GM23338 (cell line): ENCODE measurements at regions not wholly inside any gene's neighbourhood (a gene's known extent, or its start where the extent isn't known, plus 50 kb on each side); places are given as distances from the start of the nearest gene placed in this dataset.

ENCODE experiments used
- ATAC-seq: fragments of 200-7000 bp; cut with Tn5 transposase; 3 replicates; pipeline ENCODE4 v1.9.1; 2020
- DNase-seq: peaks from one replicate; pipeline ENCODE4 v3.0.0-alpha.2; 2015; ENCODE audit warnings: low spot score
- H2AFZ ChIP-seq: fragments of 200-600 bp; sonication (generic); 2 replicates; pipeline ENCODE4 v1.8.0; 2016; ENCODE audit warnings: antibody characterized with exemption, mild to moderate bottlenecking, moderate library complexity
- H3F3A ChIP-seq: fragments of 200-600 bp; sonication (generic); replicated peaks from 2 replicates; pipeline ENCODE4 v1.8.0; 2017; ENCODE audit warnings: antibody characterized with exemption, mixed run types, low read depth
- H3K27ac ChIP-seq: fragments of 200-600 bp; sonication (generic); 2 replicates; pipeline ENCODE4 v1.6.1; 2016; ENCODE audit warnings: low read depth
- H3K27me3 ChIP-seq: fragments of 200-600 bp; sonication (generic); 2 replicates; pipeline ENCODE4 v1.8.0; 2016; ENCODE audit warnings: mild to moderate bottlenecking, mixed run types, moderate library complexity; ENCODE audit not compliant: insufficient read depth
- H3K36me3 ChIP-seq: fragments of 200-600 bp; sonication (generic); 2 replicates; pipeline ENCODE4 v1.8.0; 2016; ENCODE audit warnings: mild to moderate bottlenecking; ENCODE audit not compliant: insufficient read depth
- H3K4me1 ChIP-seq: fragments of 200-600 bp; sonication (generic); 2 replicates; pipeline ENCODE4 v1.8.0; 2016; ENCODE audit warnings: mild to moderate bottlenecking, moderate library complexity; ENCODE audit not compliant: insufficient read depth
- H3K4me2 ChIP-seq: fragments of 200-600 bp; sonication (generic); 2 replicates; pipeline ENCODE4 v1.7.1; 2017; ENCODE audit warnings: mixed run types
- H3K4me3 ChIP-seq: fragments of 200-600 bp; sonication (generic); 2 replicates; pipeline ENCODE4 v1.6.1; 2016; ENCODE audit warnings: mixed run types
- H3K79me2 ChIP-seq: fragments of 200-600 bp; sonication (generic); replicated peaks from 2 replicates; pipeline ENCODE4 v1.8.0; 2017; ENCODE audit warnings: mild to moderate bottlenecking; ENCODE audit not compliant: insufficient read depth
- H3K9me2 ChIP-seq: fragments of 200-600 bp; sonication (generic); 2 replicates; pipeline ENCODE4 v1.8.0; 2017; ENCODE audit not compliant: insufficient read depth
- H4K20me1 ChIP-seq: fragments of 200-600 bp; sonication (generic); replicated peaks from 2 replicates; pipeline ENCODE4 v1.8.0; 2017; ENCODE audit warnings: mild to moderate bottlenecking; ENCODE audit not compliant: insufficient read depth
- H3K27ac Mint-ChIP-seq: 2 replicates; pipeline ENCODE4 v1.8.0; 2020; ENCODE audit warnings: inconsistent platforms, mild to moderate bottlenecking, moderate library complexity, mixed read lengths
- H3K27me3 Mint-ChIP-seq: 3 replicates; pipeline ENCODE4 v1.8.0; 2022; ENCODE audit warnings: low read depth, mild to moderate bottlenecking, moderate library complexity, mixed read lengths, inconsistent platforms; ENCODE audit not compliant: insufficient read depth, poor library complexity
- H3K36me3 Mint-ChIP-seq: 3 replicates; pipeline ENCODE4 v1.8.0; 2021; ENCODE audit warnings: low read depth, mild to moderate bottlenecking, inconsistent platforms, moderate library complexity, mixed read lengths
- H3K4me1 Mint-ChIP-seq: 3 replicates; pipeline ENCODE4 v1.8.0; 2020; ENCODE audit warnings: mild to moderate bottlenecking, inconsistent platforms, mixed read lengths
- H3K4me3 Mint-ChIP-seq: 3 replicates; pipeline ENCODE4 v1.8.0; 2021; ENCODE audit warnings: moderate library complexity, mild to moderate bottlenecking, inconsistent platforms, mixed read lengths
- H3K9me3 Mint-ChIP-seq: 3 replicates; pipeline ENCODE4 v1.8.0; 2020; ENCODE audit warnings: moderate library complexity, mild to moderate bottlenecking, inconsistent platforms, mixed read lengths
- CREB1 ChIP-seq: fragments of 250-450 bp; sonication (Bioruptor Pico); IDR thresholded peaks from 2 replicates; pipeline ENCODE4 v1.5.0; 2020; ENCODE audit warnings: low read depth, mild to moderate bottlenecking, moderate library complexity
- EZH2 ChIP-seq: fragments of 200-600 bp; sonication (generic); IDR thresholded peaks from one replicate; pipeline ENCODE4 v1.8.0; 2017; ENCODE audit warnings: antibody characterized with exemption, mild to moderate bottlenecking, low read depth; ENCODE audit not compliant: unreplicated experiment
- EZH2phosphoT487 ChIP-seq: fragments of 200-600 bp; sonication (generic); IDR thresholded peaks from one replicate; pipeline ENCODE4 v1.8.1; 2018; ENCODE audit warnings: antibody characterized with exemption; ENCODE audit not compliant: unreplicated experiment
- JUNB ChIP-seq: IDR thresholded peaks from one replicate; pipeline ENCODE4 v1.6.1; 2016; ENCODE audit warnings: antibody characterized with exemption; ENCODE audit not compliant: unreplicated experiment
- NANOG ChIP-seq: IDR thresholded peaks from 2 replicates; pipeline ENCODE4 v1.6.1; 2016; ENCODE audit warnings: antibody characterized with exemption, borderline replicate concordance
- POLR2AphosphoS5 ChIP-seq: IDR thresholded peaks from 2 replicates; pipeline ENCODE4 v1.6.1; 2016; ENCODE audit warnings: antibody characterized with exemption, low read depth
- STAT1 ChIP-seq: IDR thresholded peaks from one replicate; pipeline ENCODE4 v1.6.1; 2016; ENCODE audit warnings: antibody characterized with exemption; ENCODE audit not compliant: unreplicated experiment
- ZNF114 ChIP-seq: fragments of 250-450 bp; sonication (Bioruptor Pico); IDR thresholded peaks from 2 replicates; pipeline ENCODE4 v1.5.0; 2020; ENCODE audit warnings: mild to moderate bottlenecking, moderate library complexity
- ZNF331 ChIP-seq: fragments of 250-450 bp; sonication (Bioruptor Pico); IDR thresholded peaks from 2 replicates; pipeline ENCODE4 v1.5.0; 2020; ENCODE audit warnings: low read depth, mild to moderate bottlenecking, moderate library complexity
- TF ChIP-seq, protein P1 (sequence below): IDR thresholded peaks from 2 replicates; pipeline ENCODE4 v1.6.1; 2016; ENCODE audit warnings: antibody characterized with exemption
- TF ChIP-seq, protein P2 (sequence below), 2 experiments: fragments of 200-600 bp in 1 of 2; sonication (generic) in 1 of 2; conservative IDR thresholded peaks; 2 replicates each; pipeline versions ENCODE4 v1.5.1 to v1.6.1; 2016 to 2017; ENCODE audit warnings: antibody characterized with exemption in 2 of 2, low read depth in 2 of 2, mild to moderate bottlenecking in 2 of 2, moderate library complexity in 1 of 2
- TF ChIP-seq, protein P3 (sequence below): IDR thresholded peaks from one replicate; pipeline ENCODE4 v1.6.1; 2018; ENCODE audit warnings: antibody characterized with exemption; ENCODE audit not compliant: unreplicated experiment
- TF ChIP-seq, protein P4 (sequence below): fragments of 250-450 bp; sonication (Bioruptor Pico); IDR thresholded peaks from 2 replicates; pipeline ENCODE4 v1.5.0; 2020; ENCODE audit warnings: mild to moderate bottlenecking, moderate library complexity

DNA sequence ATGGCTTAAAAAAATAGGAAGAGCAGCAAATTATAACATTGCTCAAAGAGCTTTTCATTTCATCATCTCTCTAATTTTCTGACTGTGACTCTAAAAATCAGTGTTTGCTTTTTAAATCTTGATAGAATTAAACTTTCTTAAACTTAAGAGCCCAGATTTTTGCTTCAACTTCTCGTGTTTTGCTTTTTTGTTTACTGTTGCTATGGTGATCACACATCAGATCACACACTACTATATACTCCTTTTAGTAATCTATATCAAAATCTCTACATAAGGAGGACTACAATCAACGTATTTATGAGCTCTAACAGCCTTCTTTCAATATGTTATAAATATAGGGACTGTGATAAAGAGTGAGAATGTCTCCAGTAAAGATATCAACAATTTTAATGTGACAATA, 537.3 kb downstream of the KCNT2 start:
- Histone ChIP-seq H4K20me1 (no peaks in the 10 kb centered on the region), H3K4me1 (no peaks in the 10 kb centered on the region), H3K36me3 (no peaks in the 10 kb centered on the region), H3F3A (no peaks in the 10 kb centered on the region), H3K27ac (no peak overlapping the region), H3K9me2 (no peaks in the 10 kb centered on the region; the same call in 1 of the 2 replicates), H3K27me3 (no peaks in the 10 kb centered on the region), H2AFZ (no peak overlapping the region), H3K79me2 (no peaks in the 10 kb centered on the region), H3K4me2 (no peak overlapping the region), H3K4me3 (no peak overlapping the region)
- 0 out of 2 replicates have a peak overlapping the region, but pooled peaks have one; percentile 60 for H3K27ac Mint-ChIP-seq
- DNase-seq (peak; percentile 7), ATAC-seq (no peak)
- H3K27me3 Mint-ChIP-seq, result no peaks in the 10 kb centered on the region
- H3K4me1 Mint-ChIP-seq, result peaks cover 3% of the 10 kb centered on the region; the same call in 2 of the 3 replicates
- no peak overlapping the region for H3K4me3 Mint-ChIP-seq
- no peak for TF ChIP-seq ZNF114 (CRISPR knock-in tag)
- no peak for TF ChIP-seq EZH2phosphoT487
- TF ChIP-seq EZH2, result no peak
- TF ChIP-seq, protein P1, sequence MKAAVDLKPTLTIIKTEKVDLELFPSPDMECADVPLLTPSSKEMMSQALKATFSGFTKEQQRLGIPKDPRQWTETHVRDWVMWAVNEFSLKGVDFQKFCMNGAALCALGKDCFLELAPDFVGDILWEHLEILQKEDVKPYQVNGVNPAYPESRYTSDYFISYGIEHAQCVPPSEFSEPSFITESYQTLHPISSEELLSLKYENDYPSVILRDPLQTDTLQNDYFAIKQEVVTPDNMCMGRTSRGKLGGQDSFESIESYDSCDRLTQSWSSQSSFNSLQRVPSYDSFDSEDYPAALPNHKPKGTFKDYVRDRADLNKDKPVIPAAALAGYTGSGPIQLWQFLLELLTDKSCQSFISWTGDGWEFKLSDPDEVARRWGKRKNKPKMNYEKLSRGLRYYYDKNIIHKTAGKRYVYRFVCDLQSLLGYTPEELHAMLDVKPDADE, result no peak
- TF ChIP-seq NANOG, result no peak
- TF ChIP-seq ZNF331 (CRISPR knock-in tag), result no peak
- no peak for TF ChIP-seq STAT1
- TF ChIP-seq, protein P2, sequence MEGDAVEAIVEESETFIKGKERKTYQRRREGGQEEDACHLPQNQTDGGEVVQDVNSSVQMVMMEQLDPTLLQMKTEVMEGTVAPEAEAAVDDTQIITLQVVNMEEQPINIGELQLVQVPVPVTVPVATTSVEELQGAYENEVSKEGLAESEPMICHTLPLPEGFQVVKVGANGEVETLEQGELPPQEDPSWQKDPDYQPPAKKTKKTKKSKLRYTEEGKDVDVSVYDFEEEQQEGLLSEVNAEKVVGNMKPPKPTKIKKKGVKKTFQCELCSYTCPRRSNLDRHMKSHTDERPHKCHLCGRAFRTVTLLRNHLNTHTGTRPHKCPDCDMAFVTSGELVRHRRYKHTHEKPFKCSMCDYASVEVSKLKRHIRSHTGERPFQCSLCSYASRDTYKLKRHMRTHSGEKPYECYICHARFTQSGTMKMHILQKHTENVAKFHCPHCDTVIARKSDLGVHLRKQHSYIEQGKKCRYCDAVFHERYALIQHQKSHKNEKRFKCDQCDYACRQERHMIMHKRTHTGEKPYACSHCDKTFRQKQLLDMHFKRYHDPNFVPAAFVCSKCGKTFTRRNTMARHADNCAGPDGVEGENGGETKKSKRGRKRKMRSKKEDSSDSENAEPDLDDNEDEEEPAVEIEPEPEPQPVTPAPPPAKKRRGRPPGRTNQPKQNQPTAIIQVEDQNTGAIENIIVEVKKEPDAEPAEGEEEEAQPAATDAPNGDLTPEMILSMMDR (conservative IDR thresholded peaks at IDR 0.05; ENCODE audit: low read depth in 2 of 2), result no peak
- TF ChIP-seq, protein P3, sequence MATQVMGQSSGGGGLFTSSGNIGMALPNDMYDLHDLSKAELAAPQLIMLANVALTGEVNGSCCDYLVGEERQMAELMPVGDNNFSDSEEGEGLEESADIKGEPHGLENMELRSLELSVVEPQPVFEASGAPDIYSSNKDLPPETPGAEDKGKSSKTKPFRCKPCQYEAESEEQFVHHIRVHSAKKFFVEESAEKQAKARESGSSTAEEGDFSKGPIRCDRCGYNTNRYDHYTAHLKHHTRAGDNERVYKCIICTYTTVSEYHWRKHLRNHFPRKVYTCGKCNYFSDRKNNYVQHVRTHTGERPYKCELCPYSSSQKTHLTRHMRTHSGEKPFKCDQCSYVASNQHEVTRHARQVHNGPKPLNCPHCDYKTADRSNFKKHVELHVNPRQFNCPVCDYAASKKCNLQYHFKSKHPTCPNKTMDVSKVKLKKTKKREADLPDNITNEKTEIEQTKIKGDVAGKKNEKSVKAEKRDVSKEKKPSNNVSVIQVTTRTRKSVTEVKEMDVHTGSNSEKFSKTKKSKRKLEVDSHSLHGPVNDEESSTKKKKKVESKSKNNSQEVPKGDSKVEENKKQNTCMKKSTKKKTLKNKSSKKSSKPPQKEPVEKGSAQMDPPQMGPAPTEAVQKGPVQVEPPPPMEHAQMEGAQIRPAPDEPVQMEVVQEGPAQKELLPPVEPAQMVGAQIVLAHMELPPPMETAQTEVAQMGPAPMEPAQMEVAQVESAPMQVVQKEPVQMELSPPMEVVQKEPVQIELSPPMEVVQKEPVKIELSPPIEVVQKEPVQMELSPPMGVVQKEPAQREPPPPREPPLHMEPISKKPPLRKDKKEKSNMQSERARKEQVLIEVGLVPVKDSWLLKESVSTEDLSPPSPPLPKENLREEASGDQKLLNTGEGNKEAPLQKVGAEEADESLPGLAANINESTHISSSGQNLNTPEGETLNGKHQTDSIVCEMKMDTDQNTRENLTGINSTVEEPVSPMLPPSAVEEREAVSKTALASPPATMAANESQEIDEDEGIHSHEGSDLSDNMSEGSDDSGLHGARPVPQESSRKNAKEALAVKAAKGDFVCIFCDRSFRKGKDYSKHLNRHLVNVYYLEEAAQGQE, result no peak
- TF ChIP-seq POLR2AphosphoS5, result no peak
- TF ChIP-seq JUNB, result no peak
- TF ChIP-seq, protein P4, sequence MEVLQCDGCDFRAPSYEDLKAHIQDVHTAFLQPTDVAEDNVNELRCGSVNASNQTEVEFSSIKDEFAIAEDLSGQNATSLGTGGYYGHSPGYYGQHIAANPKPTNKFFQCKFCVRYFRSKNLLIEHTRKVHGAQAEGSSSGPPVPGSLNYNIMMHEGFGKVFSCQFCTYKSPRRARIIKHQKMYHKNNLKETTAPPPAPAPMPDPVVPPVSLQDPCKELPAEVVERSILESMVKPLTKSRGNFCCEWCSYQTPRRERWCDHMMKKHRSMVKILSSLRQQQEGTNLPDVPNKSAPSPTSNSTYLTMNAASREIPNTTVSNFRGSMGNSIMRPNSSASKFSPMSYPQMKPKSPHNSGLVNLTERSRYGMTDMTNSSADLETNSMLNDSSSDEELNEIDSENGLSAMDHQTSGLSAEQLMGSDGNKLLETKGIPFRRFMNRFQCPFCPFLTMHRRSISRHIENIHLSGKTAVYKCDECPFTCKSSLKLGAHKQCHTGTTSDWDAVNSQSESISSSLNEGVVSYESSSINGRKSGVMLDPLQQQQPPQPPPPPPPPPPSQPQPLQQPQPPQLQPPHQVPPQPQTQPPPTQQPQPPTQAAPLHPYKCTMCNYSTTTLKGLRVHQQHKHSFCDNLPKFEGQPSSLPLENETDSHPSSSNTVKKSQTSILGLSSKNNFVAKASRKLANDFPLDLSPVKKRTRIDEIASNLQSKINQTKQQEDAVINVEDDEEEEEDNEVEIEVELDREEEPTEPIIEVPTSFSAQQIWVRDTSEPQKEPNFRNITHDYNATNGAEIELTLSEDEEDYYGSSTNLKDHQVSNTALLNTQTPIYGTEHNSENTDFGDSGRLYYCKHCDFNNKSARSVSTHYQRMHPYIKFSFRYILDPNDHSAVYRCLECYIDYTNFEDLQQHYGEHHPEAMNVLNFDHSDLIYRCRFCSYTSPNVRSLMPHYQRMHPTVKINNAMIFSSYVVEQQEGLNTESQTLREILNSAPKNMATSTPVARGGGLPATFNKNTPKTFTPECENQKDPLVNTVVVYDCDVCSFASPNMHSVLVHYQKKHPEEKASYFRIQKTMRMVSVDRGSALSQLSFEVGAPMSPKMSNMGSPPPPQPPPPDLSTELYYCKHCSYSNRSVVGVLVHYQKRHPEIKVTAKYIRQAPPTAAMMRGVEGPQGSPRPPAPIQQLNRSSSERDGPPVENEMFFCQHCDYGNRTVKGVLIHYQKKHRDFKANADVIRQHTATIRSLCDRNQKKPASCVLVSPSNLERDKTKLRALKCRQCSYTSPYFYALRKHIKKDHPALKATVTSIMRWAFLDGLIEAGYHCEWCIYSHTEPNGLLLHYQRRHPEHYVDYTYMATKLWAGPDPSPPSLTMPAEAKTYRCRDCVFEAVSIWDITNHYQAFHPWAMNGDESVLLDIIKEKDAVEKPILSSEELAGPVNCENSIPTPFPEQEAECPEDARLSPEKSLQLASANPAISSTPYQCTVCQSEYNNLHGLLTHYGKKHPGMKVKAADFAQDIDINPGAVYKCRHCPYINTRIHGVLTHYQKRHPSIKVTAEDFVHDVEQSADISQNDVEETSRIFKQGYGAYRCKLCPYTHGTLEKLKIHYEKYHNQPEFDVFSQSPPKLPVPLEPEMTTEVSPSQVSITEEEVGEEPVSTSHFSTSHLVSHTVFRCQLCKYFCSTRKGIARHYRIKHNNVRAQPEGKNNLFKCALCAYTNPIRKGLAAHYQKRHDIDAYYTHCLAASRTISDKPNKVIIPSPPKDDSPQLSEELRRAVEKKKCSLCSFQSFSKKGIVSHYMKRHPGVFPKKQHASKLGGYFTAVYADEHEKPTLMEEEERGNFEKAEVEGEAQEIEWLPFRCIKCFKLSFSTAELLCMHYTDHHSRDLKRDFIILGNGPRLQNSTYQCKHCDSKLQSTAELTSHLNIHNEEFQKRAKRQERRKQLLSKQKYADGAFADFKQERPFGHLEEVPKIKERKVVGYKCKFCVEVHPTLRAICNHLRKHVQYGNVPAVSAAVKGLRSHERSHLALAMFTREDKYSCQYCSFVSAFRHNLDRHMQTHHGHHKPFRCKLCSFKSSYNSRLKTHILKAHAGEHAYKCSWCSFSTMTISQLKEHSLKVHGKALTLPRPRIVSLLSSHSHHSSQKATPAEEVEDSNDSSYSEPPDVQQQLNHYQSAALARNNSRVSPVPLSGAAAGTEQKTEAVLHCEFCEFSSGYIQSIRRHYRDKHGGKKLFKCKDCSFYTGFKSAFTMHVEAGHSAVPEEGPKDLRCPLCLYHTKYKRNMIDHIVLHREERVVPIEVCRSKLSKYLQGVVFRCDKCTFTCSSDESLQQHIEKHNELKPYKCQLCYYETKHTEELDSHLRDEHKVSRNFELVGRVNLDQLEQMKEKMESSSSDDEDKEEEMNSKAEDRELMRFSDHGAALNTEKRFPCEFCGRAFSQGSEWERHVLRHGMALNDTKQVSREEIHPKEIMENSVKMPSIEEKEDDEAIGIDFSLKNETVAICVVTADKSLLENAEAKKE, result no peak
- TF ChIP-seq CREB1 (CRISPR knock-in tag), result no peak
- no peaks in the 10 kb centered on the region for H3K36me3 Mint-ChIP-seq
- no peaks in the 10 kb centered on the region for H3K9me3 Mint-ChIP-seq
